A673 (cell line): ENCODE measurements at regions not wholly inside any gene's neighbourhood (a gene's known extent, or its start where the extent isn't known, plus 50 kb on each side); places are given as distances from the start of the nearest gene placed in this dataset.

Experiments used
- BruUV-seq: library from RNA; stranded (reverse); fragments of 400-500 nt; replicated peaks from 2 replicates; lab custom pipeline; 2021; lab: Mats Ljungman, UMichigan
- CTCF ChIA-PET: fragments of 300-600 bp; sonication (Branson Sonifier 250); formaldehyde crosslinking; loops from one replicate; lab custom pipeline; 2022; ENCODE audit warnings: antibody characterized with exemption; lab: Charles Lee
- POLR2A ChIA-PET: fragments of 300-600 bp; sonication (Branson Sonifier 250); formaldehyde crosslinking; loops from one replicate; lab custom pipeline; 2022; ENCODE audit warnings: antibody characterized with exemption; ENCODE audit not compliant: low non-redundant PET; lab: Charles Lee
- DNase-seq: peaks from one replicate; pipeline ENCODE4 v3.0.0-alpha.2; 2015; ENCODE audit warnings: low spot score
- H3K27ac ChIP-seq: fragments of 200-600 bp; sonication (generic); 2 replicates; pipeline ENCODE4 v1.5.1; 2016; ENCODE audit warnings: mixed run types, low read depth, mild to moderate bottlenecking, mixed read lengths, antibody characterized with exemption, low read length; ENCODE audit not compliant: poor library complexity, severe bottlenecking
- H3K27me3 ChIP-seq: fragments of 200-600 bp; sonication (generic); replicated peaks from 2 replicates; pipeline ENCODE4 v1.6.1; 2017; ENCODE audit warnings: mixed run types, low read depth, mild to moderate bottlenecking, mixed read lengths, antibody characterized with exemption, low read length; ENCODE audit not compliant: insufficient read depth, poor library complexity
- H3K36me3 ChIP-seq: fragments of 200-600 bp; sonication (generic); 2 replicates; pipeline ENCODE4 v1.6.1; 2016; ENCODE audit warnings: mixed run types, mild to moderate bottlenecking, mixed read lengths, antibody characterized with exemption, low read length; ENCODE audit not compliant: insufficient read depth, poor library complexity, severe bottlenecking
- H3K4me1 ChIP-seq: fragments of 200-600 bp; sonication (generic); 2 replicates; pipeline ENCODE4 v1.6.1; 2017; ENCODE audit warnings: mixed run types, mild to moderate bottlenecking, mixed read lengths, antibody characterized with exemption, low read length; ENCODE audit not compliant: insufficient read depth, poor library complexity, severe bottlenecking
- H3K4me3 ChIP-seq: fragments of 200-600 bp; sonication (generic); 2 replicates; pipeline ENCODE4 v1.5.1; 2016; ENCODE audit warnings: low read depth, mixed run types, mild to moderate bottlenecking, mixed read lengths, low read length; ENCODE audit not compliant: poor library complexity, severe bottlenecking
- H3K9me3 ChIP-seq: fragments of 200-600 bp; sonication (generic); 2 replicates; pipeline ENCODE4 v1.6.1; 2016; ENCODE audit warnings: mixed run types, low read depth, mild to moderate bottlenecking, mixed read lengths, antibody characterized with exemption, low read length; ENCODE audit not compliant: poor library complexity, severe bottlenecking
- EZH2 ChIP-seq: fragments of 200-600 bp; sonication (generic); IDR thresholded peaks from 2 replicates; pipeline ENCODE4 v1.6.1; 2017; ENCODE audit warnings: borderline replicate concordance, low read depth, mild to moderate bottlenecking, mixed read lengths, antibody characterized with exemption, low read length; ENCODE audit not compliant: poor library complexity, severe bottlenecking
- intact Hi-C: fragments of 100-400 bp; cut with micrococcal nuclease; formaldehyde crosslinking; loops from one replicate; pipeline ENCODE4 v1.10.0; 2022; ENCODE audit not compliant: unreplicated experiment
- TF ChIP-seq, protein P1 (sequence below): fragments of 300-800, 200-600 bp; sonication (generic); conservative IDR thresholded peaks from 2 replicates; pipeline ENCODE4 v1.5.1; 2017; ENCODE audit warnings: low read depth, mild to moderate bottlenecking, antibody characterized with exemption, low read length, moderate library complexity, mixed read lengths

DNA sequence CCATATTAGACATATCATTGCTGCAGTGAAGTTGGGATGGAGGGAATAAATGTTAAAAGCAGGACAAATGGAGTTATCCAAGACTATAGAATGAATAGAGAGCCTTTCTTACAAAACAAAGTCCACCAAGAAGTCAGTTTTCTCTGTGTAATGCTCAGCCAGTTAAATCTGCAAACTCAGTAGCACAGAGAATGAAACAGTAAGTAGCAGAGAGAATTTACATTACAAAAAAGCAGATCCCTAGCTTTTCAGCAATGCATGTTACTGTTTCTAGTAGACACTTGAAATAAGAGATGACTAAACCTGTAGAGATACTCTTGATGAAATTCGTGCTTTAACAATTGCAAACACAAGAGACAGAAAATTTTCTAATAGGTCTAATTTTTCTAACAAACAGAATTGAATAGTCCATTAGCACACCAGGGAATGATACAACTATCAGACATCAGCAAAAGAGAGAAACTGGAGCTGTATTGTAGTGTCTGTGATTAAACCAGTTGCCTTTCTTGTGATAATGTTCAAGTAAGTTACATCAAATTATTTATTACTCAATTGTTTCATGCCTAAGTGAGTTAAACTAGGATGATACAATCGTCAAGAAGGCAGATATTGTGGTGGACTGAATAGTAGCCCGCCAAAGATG lies 322.2 kb upstream of the DDX18 start:
- no peaks in the 10 kb centered on the region for H3K27me3 ChIP-seq
- no peak for TF ChIP-seq EZH2
- TF ChIP-seq, protein P1, sequence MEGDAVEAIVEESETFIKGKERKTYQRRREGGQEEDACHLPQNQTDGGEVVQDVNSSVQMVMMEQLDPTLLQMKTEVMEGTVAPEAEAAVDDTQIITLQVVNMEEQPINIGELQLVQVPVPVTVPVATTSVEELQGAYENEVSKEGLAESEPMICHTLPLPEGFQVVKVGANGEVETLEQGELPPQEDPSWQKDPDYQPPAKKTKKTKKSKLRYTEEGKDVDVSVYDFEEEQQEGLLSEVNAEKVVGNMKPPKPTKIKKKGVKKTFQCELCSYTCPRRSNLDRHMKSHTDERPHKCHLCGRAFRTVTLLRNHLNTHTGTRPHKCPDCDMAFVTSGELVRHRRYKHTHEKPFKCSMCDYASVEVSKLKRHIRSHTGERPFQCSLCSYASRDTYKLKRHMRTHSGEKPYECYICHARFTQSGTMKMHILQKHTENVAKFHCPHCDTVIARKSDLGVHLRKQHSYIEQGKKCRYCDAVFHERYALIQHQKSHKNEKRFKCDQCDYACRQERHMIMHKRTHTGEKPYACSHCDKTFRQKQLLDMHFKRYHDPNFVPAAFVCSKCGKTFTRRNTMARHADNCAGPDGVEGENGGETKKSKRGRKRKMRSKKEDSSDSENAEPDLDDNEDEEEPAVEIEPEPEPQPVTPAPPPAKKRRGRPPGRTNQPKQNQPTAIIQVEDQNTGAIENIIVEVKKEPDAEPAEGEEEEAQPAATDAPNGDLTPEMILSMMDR = no peak
- no peaks in the 10 kb centered on the region for H3K4me1 ChIP-seq
- H3K27ac ChIP-seq = no peak overlapping the region
- DNase-seq = no peak
- ChIA-PET CTCF (no interaction called here), POLR2A (no interaction called here)
- BruUV-seq = no TSS peak
- H3K36me3 ChIP-seq = no peaks in the 10 kb centered on the region
- intact Hi-C loops = no loop called here
- H3K4me3 ChIP-seq = no peak overlapping the region
- no peaks in the 10 kb centered on the region for H3K9me3 ChIP-seq

DNA sequence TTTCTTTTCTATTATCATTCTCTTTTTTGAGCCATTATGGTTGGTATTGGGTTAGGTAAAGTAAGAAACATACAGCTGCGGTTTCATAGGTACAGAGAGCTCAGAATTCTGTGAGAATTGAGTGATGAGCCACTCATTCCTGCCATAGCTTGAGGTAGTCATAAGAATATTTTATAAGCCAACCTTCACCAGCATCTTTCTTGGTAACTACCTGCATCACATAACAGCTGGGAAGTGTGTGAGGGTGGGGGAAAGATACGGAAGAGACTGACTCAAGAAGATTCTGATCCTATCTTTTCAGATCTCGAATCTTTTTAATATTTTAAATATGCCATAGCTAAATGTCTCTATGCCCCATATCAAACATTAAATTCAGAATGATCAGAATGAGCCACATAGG lies 313.8 kb upstream of the DDX18 start:
- POLR2A ChIA-PET = no interaction called here
- DNase-seq = no peak
- no peaks in the 10 kb centered on the region for H3K36me3 ChIP-seq
- H3K4me3 ChIP-seq = no peak overlapping the region
- intact Hi-C loops = no loop called here
- TF ChIP-seq, protein P1 = no peak
- no peak for TF ChIP-seq EZH2
- CTCF ChIA-PET = no interaction called here
- no peaks in the 10 kb centered on the region for H3K27me3 ChIP-seq
- no TSS peak for BruUV-seq
- H3K9me3 ChIP-seq = peaks cover 5% of the 10 kb centered on the region
- no peak overlapping the region for H3K27ac ChIP-seq
- no peaks in the 10 kb centered on the region for H3K4me1 ChIP-seq

DNA sequence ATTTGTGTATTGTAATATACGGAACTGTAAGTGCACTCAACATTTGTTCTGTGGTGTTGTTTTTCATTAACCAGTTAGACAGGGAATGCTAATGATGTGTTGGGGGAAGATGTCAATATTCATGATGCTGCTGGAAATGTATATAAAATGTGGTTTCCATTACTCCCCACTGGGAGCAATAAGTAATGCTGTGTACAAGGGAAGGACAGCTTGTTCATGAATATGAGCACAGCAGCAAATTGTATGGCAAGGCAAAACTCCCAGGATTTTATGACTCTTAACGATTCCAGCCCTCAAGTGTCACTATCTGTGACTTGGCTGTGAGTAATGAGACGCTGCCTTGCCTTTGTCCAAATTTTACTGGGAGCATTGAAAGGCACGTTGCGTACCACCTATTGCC lies 312.4 kb upstream of the DDX18 start:
- no peaks in the 10 kb centered on the region for H3K27me3 ChIP-seq
- TF ChIP-seq, protein P1 = no peak
- no peak for TF ChIP-seq EZH2
- no peak overlapping the region for H3K27ac ChIP-seq
- peaks cover 5% of the 10 kb centered on the region for H3K9me3 ChIP-seq
- DNase-seq = peak; percentile 22
- POLR2A ChIA-PET = no interaction called here
- H3K4me3 ChIP-seq = no peak overlapping the region
- intact Hi-C loops = no loop called here
- H3K4me1 ChIP-seq = no peaks in the 10 kb centered on the region
- CTCF ChIA-PET = no interaction called here
- H3K36me3 ChIP-seq = no peaks in the 10 kb centered on the region
- BruUV-seq = no TSS peak
